CD8-positive, alpha-beta memory T cell (primary cell): ENCODE measurements at regions not wholly inside any gene's neighbourhood (a gene's known extent, or its start where the extent isn't known, plus 50 kb on each side); places are given as distances from the start of the nearest gene placed in this dataset.

Experiments
- CTCF ChIA-PET: fragments of 350-600 bp; sonication (Branson Sonifier 250); formaldehyde crosslinking; loops from one replicate; lab custom pipeline; 2021; ENCODE audit warnings: antibody characterized with exemption; lab: Charles Lee
- POLR2A ChIA-PET: fragments of 350-600 bp; sonication (Branson Sonifier 250); formaldehyde crosslinking; loops from one replicate; lab custom pipeline; 2021; ENCODE audit warnings: antibody characterized with exemption; lab: Charles Lee
- DNase-seq, 5 donors: peaks; one replicate each; pipeline versions ENCODE4 v3.0.0 to v3.0.0-alpha.2; 2020 to 2022; ENCODE audit warnings: mixed read lengths in 1 of 5
- H3K27ac ChIP-seq: one replicate; pipeline ENCODE4 v1.7.0; 2013; ENCODE audit warnings: low read depth, mild to moderate bottlenecking, low read length, moderate library complexity
- H3K27me3 ChIP-seq: 2 replicates; pipeline ENCODE4 v1.7.0; 2013; ENCODE audit warnings: low read length, mild to moderate bottlenecking; ENCODE audit not compliant: insufficient read depth, poor library complexity, severe bottlenecking
- H3K36me3 ChIP-seq: 2 replicates; pipeline ENCODE4 v1.7.0; 2013; ENCODE audit warnings: mild to moderate bottlenecking, low read length, moderate library complexity; ENCODE audit not compliant: insufficient read depth
- H3K4me1 ChIP-seq: 2 replicates; pipeline ENCODE4 v1.7.0; 2013; ENCODE audit warnings: mild to moderate bottlenecking, low read length, moderate library complexity; ENCODE audit not compliant: insufficient read depth
- H3K4me3 ChIP-seq: 2 replicates; pipeline ENCODE4 v1.7.0; 2013; ENCODE audit warnings: mild to moderate bottlenecking, low read length
- H3K9me3 ChIP-seq: 2 replicates; pipeline ENCODE4 v1.7.0; 2013; ENCODE audit warnings: mild to moderate bottlenecking, low read length
- H3K27ac Mint-ChIP-seq, 8 donors: one replicate each; pipeline ENCODE4 v1.8.0; 2020 to 2021; ENCODE audit warnings: mixed read lengths in 8 of 8, mild to moderate bottlenecking in 6 of 8, inconsistent platforms in 3 of 8, moderate library complexity in 3 of 8
- H3K27me3 Mint-ChIP-seq, 2 donors: one replicate each; pipeline ENCODE4 v1.8.0; 2020 to 2021; ENCODE audit warnings: mixed read lengths in 2 of 2, mild to moderate bottlenecking in 1 of 2, moderate library complexity in 1 of 2
- H3K36me3 Mint-ChIP-seq, 3 donors: one replicate each; pipeline ENCODE4 v1.8.0; 2020 to 2021; ENCODE audit warnings: mixed read lengths in 3 of 3, inconsistent platforms in 1 of 3, mild to moderate bottlenecking in 1 of 3
- H3K4me1 Mint-ChIP-seq, 3 donors: one replicate each; pipeline ENCODE4 v1.8.0; 2020 to 2021; ENCODE audit warnings: mixed read lengths in 3 of 3, inconsistent platforms in 1 of 3, mild to moderate bottlenecking in 1 of 3
- H3K4me3 Mint-ChIP-seq, 7 donors: one replicate each; pipeline ENCODE4 v1.8.0; 2020 to 2021; ENCODE audit warnings: mixed read lengths in 7 of 7, mild to moderate bottlenecking in 6 of 7, moderate library complexity in 4 of 7, inconsistent platforms in 2 of 7
- H3K9me3 Mint-ChIP-seq, 5 donors: one replicate each; pipeline ENCODE4 v1.8.0; 2020 to 2022; ENCODE audit warnings: mixed read lengths in 5 of 5, mild to moderate bottlenecking in 3 of 5, moderate library complexity in 2 of 5, inconsistent platforms in 1 of 5

DNA sequence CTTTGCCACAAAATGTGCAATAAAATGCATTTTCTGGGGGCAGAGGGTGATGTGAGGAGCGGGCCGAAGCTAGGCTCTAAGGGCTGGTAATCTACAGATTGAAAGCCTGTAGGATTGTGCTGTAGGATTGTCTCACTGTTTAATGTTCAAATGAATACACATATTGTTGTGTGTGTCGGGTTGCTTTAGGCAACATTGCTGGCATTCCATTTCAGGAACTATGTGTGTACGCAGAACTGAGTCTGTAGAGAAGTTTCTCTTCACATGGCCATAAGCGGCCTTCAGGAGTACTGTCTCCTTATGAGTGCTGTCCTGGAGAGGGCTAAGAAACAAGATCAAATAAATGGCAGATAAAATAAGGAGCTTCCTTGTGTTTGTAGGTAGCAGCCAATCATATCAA lies 540.2 kb downstream of the GATA3 start:
- Histone ChIP-seq H3K4me1 (no peaks in the 10 kb centered on the region), H3K27ac (no peak overlapping the region), H3K9me3 (no peaks in the 10 kb centered on the region), H3K27me3 (no peaks in the 10 kb centered on the region), H3K4me3 (no peak overlapping the region), H3K36me3 (no peaks in the 10 kb centered on the region)
- no peaks in the 10 kb centered on the region for H3K9me3 Mint-ChIP-seq
- H3K4me1 Mint-ChIP-seq: no peaks in the 10 kb centered on the region
- CTCF ChIA-PET: no interaction called here
- no peak for DNase-seq
- H3K36me3 Mint-ChIP-seq: no peaks in the 10 kb centered on the region
- no peak overlapping the region for H3K4me3 Mint-ChIP-seq
- H3K27ac Mint-ChIP-seq: no peak overlapping the region
- H3K27me3 Mint-ChIP-seq: peaks cover 3 to 32% of the 10 kb centered on the region in 2 donors
- POLR2A ChIA-PET: no interaction called here

DNA sequence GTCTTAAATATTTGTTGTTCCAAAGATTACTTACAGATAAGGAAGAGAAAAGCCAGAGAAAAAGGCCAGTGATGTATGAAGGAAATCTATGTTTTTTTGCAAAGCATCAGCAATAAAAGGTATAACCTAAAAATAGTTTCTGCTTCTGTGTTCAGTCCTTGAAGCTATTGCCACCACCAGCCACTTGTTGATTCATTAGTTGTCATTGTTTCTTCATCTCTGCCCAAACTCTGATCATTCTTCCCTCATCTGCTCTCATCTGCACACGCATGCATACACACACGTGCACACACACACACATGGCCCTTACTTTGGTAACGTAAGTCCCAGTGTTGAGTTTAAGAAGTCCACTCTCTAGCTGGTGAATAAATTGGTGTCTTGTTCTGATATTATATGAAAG lies 540.7 kb downstream of the GATA3 start:
- H3K9me3 Mint-ChIP-seq: no peaks in the 10 kb centered on the region
- H3K4me1 ChIP-seq: no peaks in the 10 kb centered on the region
- DNase-seq: no peak
- H3K4me3 Mint-ChIP-seq: no peak overlapping the region
- H3K27me3 ChIP-seq: no peaks in the 10 kb centered on the region
- H3K36me3 ChIP-seq: no peaks in the 10 kb centered on the region
- no peaks in the 10 kb centered on the region for H3K36me3 Mint-ChIP-seq
- H3K27me3 Mint-ChIP-seq: peaks cover 3 to 35% of the 10 kb centered on the region in 2 donors
- H3K9me3 ChIP-seq: no peaks in the 10 kb centered on the region
- CTCF ChIA-PET: no interaction called here
- H3K4me1 Mint-ChIP-seq: no peaks in the 10 kb centered on the region
- H3K27ac ChIP-seq: no peak overlapping the region
- H3K27ac Mint-ChIP-seq: no peak overlapping the region
- POLR2A ChIA-PET: no interaction called here
- no peak overlapping the region for H3K4me3 ChIP-seq

DNA sequence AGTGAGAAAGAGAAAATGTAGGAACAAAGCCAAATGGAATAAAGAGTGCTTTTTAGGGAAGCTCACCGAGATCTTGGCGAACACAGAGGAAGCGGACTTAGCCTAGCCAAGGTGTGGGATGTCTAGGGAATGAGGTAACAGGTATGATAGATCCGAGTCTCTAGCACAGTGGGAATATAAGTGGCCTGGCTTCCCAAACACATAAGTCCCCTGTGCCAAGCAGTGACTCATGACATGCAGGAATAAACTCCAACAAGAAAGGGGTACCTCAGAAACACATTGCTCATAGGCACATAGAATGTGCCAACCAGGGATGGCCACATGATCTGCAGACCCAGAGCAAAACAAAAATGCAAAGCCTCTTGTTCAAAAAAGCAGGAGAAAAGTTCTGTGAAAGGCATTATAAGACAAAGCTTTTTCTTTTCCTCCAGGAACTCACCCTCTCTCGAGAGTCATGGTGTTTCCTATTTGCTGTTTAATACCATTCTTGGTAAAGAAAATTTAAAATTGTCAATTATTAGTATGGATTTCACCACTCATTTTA lies 542.5 kb downstream of the GATA3 start:
- Histone ChIP-seq H3K4me1 (no peaks in the 10 kb centered on the region), H3K9me3 (no peaks in the 10 kb centered on the region)
- H3K27ac Mint-ChIP-seq: no peak overlapping the region

DNA sequence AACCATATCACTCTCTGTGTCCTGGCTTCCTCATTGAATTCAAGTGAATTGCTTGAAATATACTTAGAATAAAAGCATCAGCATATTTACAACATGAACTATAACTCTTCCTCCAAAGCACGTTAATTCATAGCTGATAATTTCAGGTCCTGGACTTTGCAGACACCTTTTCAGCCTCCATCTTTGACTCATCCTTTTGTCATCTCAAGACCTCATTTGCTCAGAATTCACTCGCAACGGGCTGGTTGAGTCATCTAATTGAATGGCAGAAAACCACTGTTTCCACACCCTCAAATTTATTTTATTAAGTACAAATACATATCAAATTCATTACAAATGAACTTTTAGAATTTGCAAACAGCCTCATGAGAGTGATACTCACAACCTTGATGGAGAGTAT lies 545.7 kb downstream of the GATA3 start:
- Histone ChIP-seq H3K9me3 (no peaks in the 10 kb centered on the region), H3K27me3 (no peaks in the 10 kb centered on the region), H3K4me3 (no peak overlapping the region), H3K4me1 (no peaks in the 10 kb centered on the region), H3K36me3 (no peaks in the 10 kb centered on the region), H3K27ac (no peak overlapping the region)
- ChIA-PET CTCF (no interaction called here), POLR2A (no interaction called here)
- Mint-ChIP-seq H3K4me3 (no peak overlapping the region), H3K9me3 (peaks cover 0 to 10% (median 7%) of the 10 kb centered on the region in 5 donors), H3K36me3 (no peaks in the 10 kb centered on the region), H3K4me1 (no peaks in the 10 kb centered on the region), H3K27me3 (peaks cover 16 to 49% of the 10 kb centered on the region in 2 donors), H3K27ac (no peak overlapping the region)
- no peak for DNase-seq

More for the DNA sequence above, 542.5 kb downstream of the GATA3 start:
- Histone ChIP-seq H3K27me3 (no peaks in the 10 kb centered on the region), H3K36me3 (no peaks in the 10 kb centered on the region), H3K4me3 (no peak overlapping the region), H3K27ac (no peak overlapping the region)
- DNase-seq: no peak
- Mint-ChIP-seq H3K4me3 (no peak overlapping the region), H3K9me3 (no peaks in the 10 kb centered on the region), H3K36me3 (no peaks in the 10 kb centered on the region), H3K4me1 (no peaks in the 10 kb centered on the region), H3K27me3 (peaks cover 3 to 27% of the 10 kb centered on the region in 2 donors)
- POLR2A ChIA-PET: no interaction called here
- CTCF ChIA-PET: no interaction called here

DNA sequence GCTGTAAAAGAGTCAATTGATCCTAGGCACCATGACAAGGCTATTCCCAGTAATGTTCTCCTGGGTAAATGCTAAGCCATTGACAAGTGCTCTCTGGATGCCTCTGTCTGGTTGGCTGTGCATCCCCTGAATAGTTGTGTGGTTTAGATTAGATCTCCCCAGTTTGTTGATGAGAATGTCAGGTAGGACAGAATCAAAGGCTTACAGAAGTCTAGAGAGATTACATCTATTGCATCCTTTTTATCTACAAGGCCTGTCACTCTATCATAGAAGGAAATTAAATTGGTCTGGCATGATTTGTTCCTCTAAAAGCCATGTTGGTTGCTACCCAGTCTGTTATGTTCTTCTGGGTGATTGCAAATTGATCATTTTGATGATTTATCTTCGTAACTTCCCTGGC lies 548.3 kb downstream of the GATA3 start:
- Mint-ChIP-seq H3K27me3 (peaks cover 24 to 49% of the 10 kb centered on the region in 2 donors), H3K27ac (no peak overlapping the region), H3K9me3 (peaks cover 7 to 32% (median 19%) of the 10 kb centered on the region in 5 donors), H3K4me3 (no peak overlapping the region), H3K4me1 (no peaks in the 10 kb centered on the region), H3K36me3 (no peaks in the 10 kb centered on the region)
- Histone ChIP-seq H3K27ac (no peak overlapping the region), H3K27me3 (no peaks in the 10 kb centered on the region), H3K36me3 (no peaks in the 10 kb centered on the region), H3K4me3 (no peak overlapping the region), H3K9me3 (no peaks in the 10 kb centered on the region), H3K4me1 (no peaks in the 10 kb centered on the region)
- POLR2A ChIA-PET: no interaction called here
- DNase-seq: no peak
- CTCF ChIA-PET: no interaction called here

DNA sequence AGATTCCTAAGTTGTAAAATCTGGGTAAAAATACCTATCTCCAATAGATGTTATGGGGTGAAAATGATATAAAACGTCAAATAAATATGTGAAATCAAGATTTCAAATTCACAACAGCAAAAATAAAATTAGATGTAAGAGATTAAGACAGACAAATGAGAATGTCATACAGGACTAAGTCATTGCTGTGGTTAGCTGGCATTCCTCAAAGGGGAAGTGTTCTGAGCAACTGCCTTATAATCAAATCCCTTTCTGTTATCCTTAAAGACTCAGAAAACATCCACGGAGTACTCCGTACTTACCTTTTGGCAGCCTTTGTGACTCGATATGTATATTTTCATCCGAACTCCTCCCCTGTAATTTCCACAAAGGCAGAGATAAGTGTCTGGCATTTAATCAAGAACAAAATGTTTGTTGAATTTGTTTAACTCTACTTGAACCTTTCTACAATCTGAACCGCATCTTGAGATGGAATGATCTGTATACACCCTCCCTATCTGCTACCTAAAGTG lies 559.6 kb downstream of the GATA3 start:
- Histone ChIP-seq H3K27ac (no peak overlapping the region), H3K4me1 (peaks cover 5% of the 10 kb centered on the region), H3K36me3 (no peaks in the 10 kb centered on the region), H3K27me3 (no peaks in the 10 kb centered on the region), H3K9me3 (no peaks in the 10 kb centered on the region), H3K4me3 (no peak overlapping the region)
- no peak overlapping the region for H3K4me3 Mint-ChIP-seq
- H3K36me3 Mint-ChIP-seq: no peaks in the 10 kb centered on the region
- peaks cover 0 to 10% (median 5%) of the 10 kb centered on the region in 5 donors for H3K9me3 Mint-ChIP-seq
- H3K4me1 Mint-ChIP-seq: peaks cover 0 to 8% (median 8%) of the 10 kb centered on the region in 3 donors
- peaks cover 7 to 22% of the 10 kb centered on the region in 2 donors for H3K27me3 Mint-ChIP-seq
- no peak for DNase-seq
- POLR2A ChIA-PET: no interaction called here
- no peak overlapping the region for H3K27ac Mint-ChIP-seq
- CTCF ChIA-PET: no interaction called here

DNA sequence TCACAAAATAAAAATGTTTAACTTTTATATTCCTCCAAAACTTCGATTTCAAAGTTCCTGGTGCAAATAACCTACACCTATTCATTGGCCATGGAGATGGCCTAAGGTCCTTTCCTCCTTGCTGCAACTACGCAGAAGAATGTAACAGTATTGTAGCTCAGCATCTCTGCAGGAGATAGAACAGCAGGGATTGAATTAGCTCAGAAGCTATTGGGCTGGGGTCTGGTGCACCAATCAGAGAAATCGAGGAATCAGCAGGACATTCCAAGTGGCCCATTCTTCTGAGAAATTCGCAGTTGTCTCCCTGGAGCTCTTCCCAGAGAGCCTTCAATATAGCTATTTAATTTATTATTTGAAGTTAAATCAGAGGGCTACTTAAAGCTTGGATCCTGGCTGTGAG lies 560.6 kb downstream of the GATA3 start:
- ChIA-PET CTCF (no interaction called here), POLR2A (no interaction called here)
- peaks cover 0 to 5% (median 2%) of the 10 kb centered on the region in 5 donors for H3K9me3 Mint-ChIP-seq
- H3K4me3 Mint-ChIP-seq: no peak overlapping the region
- H3K27ac Mint-ChIP-seq: no peak overlapping the region
- Histone ChIP-seq H3K4me3 (no peak overlapping the region), H3K4me1 (peaks cover 5% of the 10 kb centered on the region), H3K36me3 (no peaks in the 10 kb centered on the region), H3K9me3 (no peaks in the 10 kb centered on the region), H3K27ac (no peak overlapping the region), H3K27me3 (no peaks in the 10 kb centered on the region)
- H3K27me3 Mint-ChIP-seq: peaks cover 7 to 29% of the 10 kb centered on the region in 2 donors
- peaks cover 0 to 8% (median 8%) of the 10 kb centered on the region in 3 donors for H3K4me1 Mint-ChIP-seq
- no peak for DNase-seq
- H3K36me3 Mint-ChIP-seq: no peaks in the 10 kb centered on the region

DNA sequence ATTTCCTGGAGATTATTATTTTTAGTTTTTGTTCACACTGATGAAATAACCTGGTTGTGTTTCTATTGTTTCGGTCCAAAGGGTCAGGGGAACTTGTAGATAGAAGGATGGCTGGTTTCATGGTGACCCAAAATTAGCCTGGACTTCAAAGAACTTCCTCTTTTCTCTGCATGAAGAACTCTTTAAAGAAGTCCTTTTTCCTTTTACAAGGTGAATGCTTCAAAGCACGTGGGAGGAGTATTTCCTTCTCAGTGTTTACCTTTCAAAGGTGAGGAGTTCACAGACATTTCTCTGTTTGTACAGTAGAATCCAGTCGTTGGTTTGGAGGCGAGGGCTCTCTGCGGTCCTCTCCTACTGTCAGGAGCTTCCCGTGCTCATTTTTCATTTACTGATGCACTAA lies 561.7 kb downstream of the GATA3 start:
- Mint-ChIP-seq H3K27me3 (peaks cover 9 to 29% of the 10 kb centered on the region in 2 donors), H3K9me3 (peaks cover 0 to 5% (median 2%) of the 10 kb centered on the region in 5 donors), H3K4me1 (peaks cover 0 to 8% (median 8%) of the 10 kb centered on the region in 3 donors), H3K4me3 (no peak overlapping the region), H3K36me3 (no peaks in the 10 kb centered on the region), H3K27ac (no peak overlapping the region)
- ChIA-PET CTCF (no interaction called here), POLR2A (no interaction called here)
- Histone ChIP-seq H3K27ac (no peak overlapping the region), H3K4me3 (no peak overlapping the region), H3K9me3 (no peaks in the 10 kb centered on the region), H3K4me1 (peaks cover 5% of the 10 kb centered on the region), H3K27me3 (no peaks in the 10 kb centered on the region), H3K36me3 (no peaks in the 10 kb centered on the region)
- DNase-seq: no peak
